ENCODE measurements at regions not wholly inside any gene's neighbourhood (a gene's known extent, or its start where the extent isn't known, plus 50 kb on each side); places are given as distances from the start of the nearest gene placed in this dataset.
"Not testable (repeated sequence)": the region's sequence is repeated elsewhere in the genome, so short reads cannot be mapped to it uniquely, and the experiment has no call there.

- DNase-seq (ENCODE audit: low spot score in 2 of 2) (no peak), FAIRE-seq (no peak)
Observed at GRCh38 chr16:35754391-35755369, 2295.3 kb downstream of the TP53TG3F start.

- FAIRE-seq (no peak), DNase-seq (ENCODE audit: low spot score in 2 of 2) (no peak)
Observed at GRCh38 chr16:35788381-35788780, 2329.0 kb downstream of the TP53TG3F start.

DNA sequence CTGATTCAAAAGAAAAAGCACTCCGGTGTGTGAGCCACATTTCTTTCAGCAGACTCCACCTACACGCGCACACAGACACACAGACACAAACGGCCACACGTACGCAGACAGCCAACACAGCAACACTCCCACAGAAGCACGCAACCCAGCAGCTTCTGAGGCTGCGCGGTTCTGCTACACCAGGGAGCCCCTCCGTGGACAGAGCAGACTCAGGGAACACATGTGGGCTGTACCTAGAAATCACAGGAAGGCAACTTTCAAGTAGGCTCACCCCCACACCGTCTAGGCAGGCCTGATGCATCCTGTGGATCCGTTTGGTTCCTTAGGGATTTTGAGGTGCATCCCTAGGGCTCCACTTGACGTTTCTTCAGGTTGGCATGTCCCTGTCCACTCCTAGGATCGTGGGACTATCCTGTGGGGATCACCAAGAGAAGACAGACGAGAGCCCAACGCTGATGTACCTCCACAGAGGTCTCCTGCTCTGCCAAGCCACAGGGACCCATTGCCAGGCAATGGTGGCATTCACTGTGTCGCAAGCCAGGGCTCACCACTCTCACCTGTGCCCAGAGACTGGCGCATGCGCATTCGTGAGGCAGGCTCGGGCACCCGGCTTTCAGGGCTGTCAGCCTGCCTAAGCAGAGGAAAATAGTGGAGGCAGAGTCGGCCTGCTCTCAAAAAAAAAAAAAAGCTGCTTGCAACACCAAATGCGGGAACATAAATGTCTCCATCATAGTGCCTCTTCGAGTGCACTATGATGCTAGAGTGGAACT lies 2333.3 kb downstream of the TP53TG3F start:
- FAIRE-seq (no peak), DNase-seq (ENCODE audit: low spot score in 2 of 2) (no peak)

GRCh38 chr16:35793601-35794000 lies 2334.2 kb downstream of the TP53TG3F start:
- FAIRE-seq: no peak
- DNase-seq (ENCODE audit: low spot score in 2 of 2): no peak

DNA sequence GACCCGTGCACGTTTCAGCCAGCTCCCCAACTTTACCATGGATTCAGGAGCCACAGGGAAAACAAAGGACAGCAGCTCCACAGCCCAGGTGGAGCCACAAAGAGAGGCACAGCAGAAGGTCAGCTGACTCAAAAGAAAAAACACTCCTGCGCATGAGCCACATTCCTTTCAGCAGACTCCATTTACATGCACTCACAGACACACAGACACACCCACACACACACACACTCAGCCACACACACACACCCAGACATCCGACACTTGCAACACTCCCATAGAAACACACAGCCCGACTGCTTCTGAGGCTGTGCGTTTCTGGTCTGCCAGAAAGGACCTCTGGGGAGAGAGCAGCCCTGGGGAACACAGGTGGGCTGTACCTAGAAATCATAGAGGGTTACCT lies 2335.5 kb downstream of the TP53TG3F start:
- FAIRE-seq: no peak
- no peak for DNase-seq (ENCODE audit: low spot score in 2 of 2)

GRCh38 chr16:35795361-35796029 lies 2336.1 kb downstream of the TP53TG3F start:
- FAIRE-seq: no peak

DNA sequence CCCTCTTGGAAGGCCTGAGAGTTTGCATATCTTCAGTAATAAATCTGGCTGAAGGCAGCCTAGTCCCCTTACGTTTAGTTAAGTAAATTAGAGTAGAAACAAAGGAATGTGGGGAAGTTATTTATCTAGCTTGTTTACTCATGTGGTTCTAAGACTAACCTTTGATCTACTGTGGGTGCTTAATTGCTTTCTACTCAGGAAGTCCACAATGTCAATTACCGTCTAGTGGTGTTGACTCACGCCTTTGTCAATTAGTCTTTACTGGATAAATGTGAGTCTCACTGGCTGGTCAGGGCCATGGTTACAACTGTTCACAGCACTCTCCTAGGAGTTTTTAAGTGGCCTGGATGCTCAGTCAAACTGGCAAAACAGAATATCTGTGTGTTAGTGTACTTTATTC lies 2338.4 kb downstream of the TP53TG3F start:
- no peak for DNase-seq (ENCODE audit: low spot score in 2 of 2)
- FAIRE-seq: no peak

More at GRCh38 chr16:35795361-35796029, 2336.1 kb downstream of the TP53TG3F start:
- DNase-seq (ENCODE audit: low spot score in 2 of 2): no peak

- FAIRE-seq (no peak), DNase-seq (ENCODE audit: low spot score in 2 of 2) (no peak)
Observed at GRCh38 chr16:35798885-35799426, 2339.5 kb downstream of the TP53TG3F start.

GRCh38 chr16:35804465-35804864 lies 2345.1 kb downstream of the TP53TG3F start:
- not testable (repeated sequence) for FAIRE-seq; DNase-seq (ENCODE audit: low spot score in 2 of 2)

- DNase-seq (ENCODE audit: low spot score in 2 of 2): no peak
- FAIRE-seq: no peak
Observed at GRCh38 chr16:35823342-35823741, 2363.9 kb downstream of the TP53TG3F start.

DNA sequence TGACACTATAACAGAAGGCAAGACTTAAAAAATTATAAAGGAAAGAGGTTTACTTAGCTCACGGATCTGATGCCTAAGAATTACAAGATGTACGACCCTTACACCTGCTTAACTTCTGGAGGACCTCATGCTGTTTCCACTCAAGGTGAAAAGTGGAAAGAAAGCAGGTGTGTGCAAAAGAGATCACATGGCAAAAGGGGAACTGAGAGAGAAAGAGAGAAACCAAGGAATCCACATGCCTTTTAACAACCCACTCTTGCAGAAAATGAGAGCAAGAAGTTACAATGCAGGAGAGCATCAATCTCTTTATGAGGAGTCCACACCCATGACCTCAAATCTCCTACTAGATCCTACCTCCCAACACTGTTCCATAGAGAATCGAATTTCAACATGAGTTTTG lies 2382.2 kb downstream of the TP53TG3F start:
- no peak for FAIRE-seq
- no peak for DNase-seq (ENCODE audit: low spot score in 2 of 2)

- FAIRE-seq: no peak
- no peak for DNase-seq (ENCODE audit: low spot score in 2 of 2)
Observed at GRCh38 chr16:35862242-35862641, 2402.8 kb downstream of the TP53TG3F start.

DNA sequence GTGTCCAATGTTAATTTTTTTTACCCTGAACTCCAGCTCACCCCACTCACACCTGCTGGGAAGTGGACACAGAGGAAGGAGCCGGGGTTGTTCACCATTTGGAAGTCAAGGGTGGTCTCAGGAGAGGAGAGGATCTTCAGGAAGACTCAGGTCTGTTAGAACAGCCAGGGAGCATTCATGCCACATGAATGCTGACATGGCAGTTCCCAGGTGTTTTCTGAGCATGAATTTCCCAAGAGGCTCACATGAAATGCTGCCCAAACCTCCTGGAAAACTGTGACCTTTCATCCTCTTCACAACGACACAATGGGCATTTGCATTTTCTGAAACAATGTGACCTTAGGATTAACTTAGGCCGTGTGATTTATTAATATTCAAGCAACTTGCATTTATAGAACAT lies 2409.2 kb downstream of the TP53TG3F start:
- FAIRE-seq (no peak), DNase-seq (ENCODE audit: low spot score in 2 of 2) (no peak)

DNA sequence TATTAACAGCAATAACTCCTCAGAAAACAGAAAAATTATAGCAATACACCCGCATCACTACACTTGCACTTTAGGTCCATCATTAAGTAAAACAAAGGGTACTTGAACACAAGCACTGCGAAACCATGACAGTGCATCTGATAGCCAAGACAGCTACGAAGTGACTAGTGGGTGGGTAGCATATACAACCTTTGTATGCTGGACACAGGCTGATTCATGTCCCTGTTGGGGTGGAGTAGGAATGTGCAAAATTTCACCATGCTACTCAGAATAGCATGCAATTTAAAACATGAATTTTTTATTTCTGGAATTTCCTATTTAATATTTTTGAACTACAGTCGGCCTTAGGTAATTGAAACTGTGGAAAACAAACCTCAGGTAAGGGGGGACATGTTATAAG lies 2414.1 kb downstream of the TP53TG3F start:
- no peak for FAIRE-seq
- DNase-seq (ENCODE audit: low spot score in 2 of 2): no peak

GRCh38 chr16:35881654-35882053 lies 2422.2 kb downstream of the TP53TG3F start:
- FAIRE-seq (no peak), DNase-seq (ENCODE audit: low spot score in 2 of 2) (no peak)

GRCh38 chr16:35906440-35906839 lies 2447.0 kb downstream of the TP53TG3F start:
- DNase-seq (ENCODE audit: low spot score in 2 of 2) (no peak), FAIRE-seq (no peak)

GRCh38 chr16:35908152-35908551 lies 2448.7 kb downstream of the TP53TG3F start:
- no peak for DNase-seq (ENCODE audit: low spot score in 2 of 2)
- FAIRE-seq: no peak

DNA sequence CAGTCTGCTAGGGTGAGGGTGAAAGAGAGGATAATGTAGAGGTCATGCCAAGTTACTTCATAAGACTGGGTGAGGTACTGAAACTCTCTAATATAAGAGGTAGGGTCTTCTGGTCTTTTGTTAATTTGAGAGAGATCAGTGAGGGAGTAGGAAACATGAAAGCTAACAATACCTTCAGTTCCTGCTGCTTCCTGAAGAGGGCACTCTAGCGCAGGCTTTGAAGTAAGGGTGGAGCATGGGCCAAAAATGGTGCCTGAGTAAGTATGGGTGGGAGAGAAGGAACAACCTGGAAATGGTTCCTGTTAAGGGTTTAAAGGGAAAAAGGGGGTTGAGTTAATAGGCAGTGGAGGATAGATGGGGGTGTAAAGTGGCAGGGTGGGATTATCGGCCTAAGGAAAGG lies 2449.5 kb downstream of the TP53TG3F start:
- FAIRE-seq (no peak), DNase-seq (ENCODE audit: low spot score in 2 of 2) (no peak)

DNA sequence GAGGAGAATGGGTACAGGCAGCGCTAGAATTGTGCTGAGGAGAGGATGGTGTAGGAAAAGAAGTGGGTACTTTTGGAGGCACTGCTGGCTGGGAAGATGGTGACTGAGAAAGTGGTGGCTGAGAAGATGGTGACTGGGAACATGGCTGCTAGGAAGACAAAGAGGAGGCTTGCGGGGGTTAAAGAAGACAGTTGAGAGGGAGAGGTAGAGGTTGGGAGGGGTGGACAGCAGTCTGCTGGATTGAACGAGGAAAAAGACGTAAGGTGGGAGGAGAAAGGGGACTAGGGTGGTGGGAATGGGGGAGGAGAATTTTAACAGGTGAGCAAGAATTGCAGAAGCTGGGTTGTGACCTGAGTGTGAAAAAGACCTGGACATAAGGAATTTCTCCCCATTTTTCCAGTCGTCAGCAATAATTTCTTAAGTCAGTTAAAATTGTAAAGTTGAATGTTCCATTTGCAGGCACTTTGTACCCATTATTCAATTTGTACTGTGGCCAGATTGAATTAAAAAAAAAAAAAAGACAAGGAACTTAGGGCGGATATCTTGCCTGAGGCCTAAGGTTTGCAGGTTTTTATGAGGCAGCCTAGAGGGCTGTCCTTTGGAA lies 2450.0 kb downstream of the TP53TG3F start:
- DNase-seq (ENCODE audit: low spot score in 2 of 2) (no peak), FAIRE-seq (no peak)

DNA sequence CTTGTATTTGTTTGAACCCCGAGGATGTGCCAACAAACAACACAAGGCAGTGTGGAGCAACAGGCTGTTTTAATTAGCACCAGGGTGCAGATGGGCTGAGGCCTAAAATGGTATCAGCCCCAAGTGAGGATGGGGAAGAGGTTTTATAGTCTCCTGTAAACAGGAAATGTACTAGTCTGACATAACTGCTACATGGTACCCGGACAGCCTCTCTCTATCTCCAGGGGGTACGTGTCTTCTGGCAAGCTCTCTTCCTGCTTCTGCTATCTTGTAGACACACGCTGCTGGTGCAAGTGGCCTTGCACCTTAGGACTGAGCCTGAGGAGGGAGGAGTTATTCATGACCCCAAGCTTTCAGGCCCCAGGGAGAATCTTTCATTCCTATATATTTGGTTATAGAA lies 2451.0 kb downstream of the TP53TG3F start:
- FAIRE-seq: no peak
- DNase-seq (ENCODE audit: low spot score in 2 of 2): no peak
